ENCODE measurements at regions not wholly inside any gene's neighbourhood (a gene's known extent, or its start where the extent isn't known, plus 50 kb on each side); places are given as distances from the start of the nearest gene placed in this dataset.

DNA sequence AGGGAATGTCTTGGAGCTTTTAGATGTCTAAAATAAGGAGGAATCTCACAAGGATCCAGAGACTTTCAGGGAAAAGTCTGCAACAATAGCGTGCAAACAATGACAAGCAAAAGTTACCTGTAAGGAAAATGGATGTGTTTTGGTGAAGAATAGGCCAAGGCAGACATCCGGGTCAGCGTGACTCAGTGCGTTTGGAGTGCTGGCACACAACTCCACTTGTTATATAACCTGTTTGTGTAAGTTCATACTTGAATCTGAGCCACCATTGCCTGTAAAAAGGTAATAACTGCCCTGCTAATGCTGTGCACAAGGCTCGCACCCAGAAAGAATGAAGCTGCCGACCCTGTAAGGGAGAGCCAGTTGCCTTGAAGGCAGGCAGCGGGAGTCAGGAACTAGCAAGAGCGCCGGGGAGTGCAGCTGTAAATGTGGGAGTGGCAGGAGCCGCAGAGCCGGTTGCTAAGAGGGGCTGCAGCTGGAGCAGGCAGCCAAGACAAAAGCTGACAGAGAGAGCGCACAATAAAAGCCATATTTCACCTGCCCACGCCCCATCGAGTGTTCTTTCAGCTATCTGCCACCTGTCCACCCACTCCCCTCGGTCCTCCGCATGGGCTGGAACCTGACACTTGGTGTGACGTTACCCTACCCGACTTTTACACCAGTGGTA is 638.5 kb upstream of the MIS18BP1 start:
- TF ChIP-seq, protein P1, sequence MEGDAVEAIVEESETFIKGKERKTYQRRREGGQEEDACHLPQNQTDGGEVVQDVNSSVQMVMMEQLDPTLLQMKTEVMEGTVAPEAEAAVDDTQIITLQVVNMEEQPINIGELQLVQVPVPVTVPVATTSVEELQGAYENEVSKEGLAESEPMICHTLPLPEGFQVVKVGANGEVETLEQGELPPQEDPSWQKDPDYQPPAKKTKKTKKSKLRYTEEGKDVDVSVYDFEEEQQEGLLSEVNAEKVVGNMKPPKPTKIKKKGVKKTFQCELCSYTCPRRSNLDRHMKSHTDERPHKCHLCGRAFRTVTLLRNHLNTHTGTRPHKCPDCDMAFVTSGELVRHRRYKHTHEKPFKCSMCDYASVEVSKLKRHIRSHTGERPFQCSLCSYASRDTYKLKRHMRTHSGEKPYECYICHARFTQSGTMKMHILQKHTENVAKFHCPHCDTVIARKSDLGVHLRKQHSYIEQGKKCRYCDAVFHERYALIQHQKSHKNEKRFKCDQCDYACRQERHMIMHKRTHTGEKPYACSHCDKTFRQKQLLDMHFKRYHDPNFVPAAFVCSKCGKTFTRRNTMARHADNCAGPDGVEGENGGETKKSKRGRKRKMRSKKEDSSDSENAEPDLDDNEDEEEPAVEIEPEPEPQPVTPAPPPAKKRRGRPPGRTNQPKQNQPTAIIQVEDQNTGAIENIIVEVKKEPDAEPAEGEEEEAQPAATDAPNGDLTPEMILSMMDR (IDR thresholded peaks at IDR 0.05; ENCODE audit: insufficient read depth, low read length): no peak
- TF ChIP-seq POLR2AphosphoS5 (IDR thresholded peaks at IDR 0.05; ENCODE audit: low read depth): no peak
- TF ChIP-seq, protein P2, sequence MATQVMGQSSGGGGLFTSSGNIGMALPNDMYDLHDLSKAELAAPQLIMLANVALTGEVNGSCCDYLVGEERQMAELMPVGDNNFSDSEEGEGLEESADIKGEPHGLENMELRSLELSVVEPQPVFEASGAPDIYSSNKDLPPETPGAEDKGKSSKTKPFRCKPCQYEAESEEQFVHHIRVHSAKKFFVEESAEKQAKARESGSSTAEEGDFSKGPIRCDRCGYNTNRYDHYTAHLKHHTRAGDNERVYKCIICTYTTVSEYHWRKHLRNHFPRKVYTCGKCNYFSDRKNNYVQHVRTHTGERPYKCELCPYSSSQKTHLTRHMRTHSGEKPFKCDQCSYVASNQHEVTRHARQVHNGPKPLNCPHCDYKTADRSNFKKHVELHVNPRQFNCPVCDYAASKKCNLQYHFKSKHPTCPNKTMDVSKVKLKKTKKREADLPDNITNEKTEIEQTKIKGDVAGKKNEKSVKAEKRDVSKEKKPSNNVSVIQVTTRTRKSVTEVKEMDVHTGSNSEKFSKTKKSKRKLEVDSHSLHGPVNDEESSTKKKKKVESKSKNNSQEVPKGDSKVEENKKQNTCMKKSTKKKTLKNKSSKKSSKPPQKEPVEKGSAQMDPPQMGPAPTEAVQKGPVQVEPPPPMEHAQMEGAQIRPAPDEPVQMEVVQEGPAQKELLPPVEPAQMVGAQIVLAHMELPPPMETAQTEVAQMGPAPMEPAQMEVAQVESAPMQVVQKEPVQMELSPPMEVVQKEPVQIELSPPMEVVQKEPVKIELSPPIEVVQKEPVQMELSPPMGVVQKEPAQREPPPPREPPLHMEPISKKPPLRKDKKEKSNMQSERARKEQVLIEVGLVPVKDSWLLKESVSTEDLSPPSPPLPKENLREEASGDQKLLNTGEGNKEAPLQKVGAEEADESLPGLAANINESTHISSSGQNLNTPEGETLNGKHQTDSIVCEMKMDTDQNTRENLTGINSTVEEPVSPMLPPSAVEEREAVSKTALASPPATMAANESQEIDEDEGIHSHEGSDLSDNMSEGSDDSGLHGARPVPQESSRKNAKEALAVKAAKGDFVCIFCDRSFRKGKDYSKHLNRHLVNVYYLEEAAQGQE (IDR thresholded peaks at IDR 0.05; ENCODE audit: insufficient replicate concordance, low read depth): no peak

All from HL-60 (cell line).